Embryonic facial prominence (tissue), 1 donor: ENCODE measurements at regions not wholly inside any gene's neighbourhood (a gene's known extent, or its start where the extent isn't known, plus 50 kb on each side); places are given as distances from the start of the nearest gene placed in this dataset.

Experiments used
- DNase-seq: peaks from one replicate; pipeline ENCODE4 v3.0.0-alpha.2; 2016; ENCODE audit errors: extremely low spot score

GRCh38 chr4:136558940-136559494, 973.3 kb downstream of the PCDH18 start:
- no peak for DNase-seq

GRCh38 chr4:136557396-136557795, 974.9 kb downstream of the PCDH18 start:
- DNase-seq, result no peak

GRCh38 chr4:136554033-136554432, 978.3 kb downstream of the PCDH18 start:
- DNase-seq, result no peak

- DNase-seq, result no peak
Measured at GRCh38 chr4:136551753-136552152, 980.5 kb downstream of the PCDH18 start.

- DNase-seq, result no peak
Measured at GRCh38 chr4:136540747-136541146, 991.5 kb downstream of the PCDH18 start.

- no peak for DNase-seq
Measured at GRCh38 chr4:136528131-136528530, 1004.2 kb downstream of the PCDH18 start.

GRCh38 chr4:136526517-136526916, 1005.8 kb downstream of the PCDH18 start:
- DNase-seq, result no peak

- DNase-seq, result no peak
Measured at GRCh38 chr4:136524039-136524438, 1008.3 kb downstream of the PCDH18 start.

- no peak for DNase-seq
Measured at GRCh38 chr4:136516371-136516770, 1015.9 kb downstream of the PCDH18 start.

GRCh38 chr4:136505020-136505419, 1027.3 kb downstream of the PCDH18 start:
- no peak for DNase-seq

- no peak for DNase-seq
Measured at GRCh38 chr4:136495851-136496250, 1036.4 kb downstream of the PCDH18 start.

GRCh38 chr4:136495076-136495475, 1037.2 kb downstream of the PCDH18 start:
- DNase-seq, result no peak

- no peak for DNase-seq
Measured at GRCh38 chr4:136489101-136489500, 1043.2 kb downstream of the PCDH18 start.

GRCh38 chr4:136484996-136485395, 1047.3 kb downstream of the PCDH18 start:
- no peak for DNase-seq

GRCh38 chr4:136476753-136477152, 1055.5 kb downstream of the PCDH18 start:
- peak; percentile 37 for DNase-seq

GRCh38 chr4:136471051-136471450, 1061.2 kb downstream of the PCDH18 start:
- DNase-seq, result no peak

GRCh38 chr4:136465691-136466090, 1066.6 kb downstream of the PCDH18 start:
- DNase-seq, result no peak

- no peak for DNase-seq
Measured at GRCh38 chr4:136463941-136464340, 1068.4 kb downstream of the PCDH18 start.

GRCh38 chr4:136461533-136461932, 1070.8 kb downstream of the PCDH18 start:
- no peak for DNase-seq

GRCh38 chr4:136458326-136458725, 1074.0 kb downstream of the PCDH18 start:
- DNase-seq, result no peak

GRCh38 chr4:136457577-136457976, 1074.7 kb downstream of the PCDH18 start:
- DNase-seq, result no peak

- DNase-seq, result no peak
Measured at GRCh38 chr4:136457004-136457403, 1075.3 kb downstream of the PCDH18 start.

- no peak for DNase-seq
Measured at GRCh38 chr4:136443006-136443405, 1089.3 kb downstream of the PCDH18 start.

GRCh38 chr4:136442447-136442846, 1089.8 kb downstream of the PCDH18 start:
- DNase-seq, result no peak
